ENCODE measurements at regions not wholly inside any gene's neighbourhood (a gene's known extent, or its start where the extent isn't known, plus 50 kb on each side); places are given as distances from the start of the nearest gene placed in this dataset.

DNA sequence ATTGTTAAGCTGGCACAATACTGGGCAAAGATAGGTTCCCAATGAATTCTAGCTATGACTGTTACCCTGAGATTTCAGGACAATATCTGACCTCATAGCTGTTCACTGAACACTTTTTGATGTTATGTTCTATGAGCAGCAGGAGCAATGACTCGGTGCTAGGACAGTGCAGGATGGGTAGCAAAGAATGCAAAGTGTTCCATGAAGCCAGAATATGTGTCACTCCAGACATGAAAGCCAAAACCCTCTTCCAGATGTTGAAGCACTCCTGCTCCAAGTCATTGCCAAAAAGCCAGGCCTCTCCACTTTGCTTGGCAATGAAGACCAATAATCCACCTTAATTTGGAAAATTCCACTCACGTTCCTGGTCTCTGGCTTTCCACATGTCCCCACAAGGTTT is 300.9 kb upstream of the CPEB2 start:
- TF ChIP-seq, protein P1, sequence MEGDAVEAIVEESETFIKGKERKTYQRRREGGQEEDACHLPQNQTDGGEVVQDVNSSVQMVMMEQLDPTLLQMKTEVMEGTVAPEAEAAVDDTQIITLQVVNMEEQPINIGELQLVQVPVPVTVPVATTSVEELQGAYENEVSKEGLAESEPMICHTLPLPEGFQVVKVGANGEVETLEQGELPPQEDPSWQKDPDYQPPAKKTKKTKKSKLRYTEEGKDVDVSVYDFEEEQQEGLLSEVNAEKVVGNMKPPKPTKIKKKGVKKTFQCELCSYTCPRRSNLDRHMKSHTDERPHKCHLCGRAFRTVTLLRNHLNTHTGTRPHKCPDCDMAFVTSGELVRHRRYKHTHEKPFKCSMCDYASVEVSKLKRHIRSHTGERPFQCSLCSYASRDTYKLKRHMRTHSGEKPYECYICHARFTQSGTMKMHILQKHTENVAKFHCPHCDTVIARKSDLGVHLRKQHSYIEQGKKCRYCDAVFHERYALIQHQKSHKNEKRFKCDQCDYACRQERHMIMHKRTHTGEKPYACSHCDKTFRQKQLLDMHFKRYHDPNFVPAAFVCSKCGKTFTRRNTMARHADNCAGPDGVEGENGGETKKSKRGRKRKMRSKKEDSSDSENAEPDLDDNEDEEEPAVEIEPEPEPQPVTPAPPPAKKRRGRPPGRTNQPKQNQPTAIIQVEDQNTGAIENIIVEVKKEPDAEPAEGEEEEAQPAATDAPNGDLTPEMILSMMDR (IDR thresholded peaks at IDR 0.05; ENCODE audit: low read length), result no peak
- TF ChIP-seq EZH2 (optimal IDR thresholded peaks at IDR 0.05; ENCODE audit: low read depth, low read length), result no peak

All from MM.1S (cell line).